ENCODE measurements at regions not wholly inside any gene's neighbourhood (a gene's known extent, or its start where the extent isn't known, plus 50 kb on each side); places are given as distances from the start of the nearest gene placed in this dataset.
"Not testable (repeated sequence)": the region's sequence is repeated elsewhere in the genome, so short reads cannot be mapped to it uniquely, and the experiment has no call there.

DNA sequence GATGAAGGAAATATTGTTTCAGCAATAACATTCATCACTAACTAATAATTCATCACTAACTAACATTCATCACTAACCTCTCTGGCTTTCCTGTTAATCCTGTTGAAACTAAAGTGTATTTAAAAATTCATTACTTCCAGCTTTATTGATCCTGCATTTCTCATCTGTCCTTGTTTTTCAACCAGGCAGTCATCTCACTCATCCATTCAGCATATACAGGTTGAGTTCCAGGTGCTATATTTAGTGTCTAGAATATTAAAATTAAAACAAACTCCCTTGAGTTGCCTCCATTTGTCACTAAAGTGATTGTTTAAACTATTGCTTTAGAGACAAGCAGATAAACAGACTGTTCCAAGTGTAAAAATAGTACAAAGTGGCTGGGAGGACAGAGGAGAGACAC lies 58.1 kb downstream of the ATXN7L3B start:
- DNase-seq (ENCODE audit: insufficient read length, low spot score) (no peak), FAIRE-seq (no peak)

DNA sequence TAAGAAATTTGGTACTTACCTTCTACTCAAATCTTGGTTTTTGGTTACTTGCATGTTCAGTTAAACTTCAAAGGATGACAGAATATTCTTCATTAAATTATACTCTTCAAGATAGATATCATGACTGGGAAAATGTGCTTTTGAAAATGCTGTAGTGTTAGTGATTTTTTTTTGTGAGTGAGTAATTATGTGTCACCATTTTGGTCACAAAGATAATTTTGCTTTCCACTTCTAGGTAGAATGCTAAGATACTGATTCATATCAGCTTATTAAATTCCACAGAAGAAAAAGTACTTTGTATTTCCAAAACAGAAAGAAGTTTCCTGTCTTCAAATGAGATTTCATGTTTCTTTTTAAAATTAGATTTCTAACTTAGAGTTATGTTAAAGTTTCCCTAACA lies 61.2 kb downstream of the ATXN7L3B start:
- DNase-seq (ENCODE audit: insufficient read length, low spot score) = no peak

DNA sequence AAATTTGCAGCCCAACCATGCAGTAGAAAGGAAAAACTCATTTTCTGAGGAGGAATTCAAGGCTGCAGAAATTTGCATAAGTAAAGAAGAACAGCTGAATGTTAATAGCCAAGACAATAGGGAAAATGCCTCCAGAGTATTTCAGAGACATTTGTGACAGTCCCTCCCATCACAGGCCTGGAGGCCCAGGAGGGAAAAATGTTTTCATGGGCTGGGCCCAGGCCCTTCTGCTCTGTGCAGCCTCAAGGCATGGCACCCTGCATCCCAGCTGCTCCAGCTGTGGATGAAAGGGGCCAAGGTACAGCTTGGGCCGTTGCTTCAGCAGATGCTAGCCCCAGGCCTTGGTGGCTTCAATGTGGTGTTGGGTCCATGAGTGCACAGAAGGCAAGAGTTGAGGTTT lies 62.3 kb downstream of the ATXN7L3B start:
- FAIRE-seq = no peak

More for the DNA sequence above, 61.2 kb downstream of the ATXN7L3B start:
- FAIRE-seq = no peak

DNA sequence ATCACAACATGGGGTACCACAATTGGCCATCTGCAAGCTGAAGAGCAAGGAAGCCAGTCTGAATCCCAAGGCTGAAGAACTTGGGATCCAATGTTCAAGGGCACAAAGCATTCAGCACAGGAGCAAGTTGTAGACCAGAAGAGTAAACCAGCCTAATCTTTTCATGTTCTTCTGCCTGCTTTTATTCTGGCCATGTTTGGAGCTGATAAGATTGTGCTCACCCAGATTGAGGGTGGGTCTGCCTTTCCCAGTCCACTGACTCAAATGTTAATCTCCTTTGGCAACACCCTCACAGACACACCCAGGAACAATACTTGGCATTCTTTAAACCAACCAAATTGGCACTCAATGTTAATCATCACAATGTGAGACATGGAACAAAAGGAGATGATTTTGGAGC lies 63.2 kb downstream of the ATXN7L3B start:
- DNase-seq (ENCODE audit: insufficient read length, low spot score); FAIRE-seq: not testable (repeated sequence)

More for the DNA sequence above, 62.3 kb downstream of the ATXN7L3B start:
- DNase-seq (ENCODE audit: insufficient read length, low spot score) = no peak

DNA sequence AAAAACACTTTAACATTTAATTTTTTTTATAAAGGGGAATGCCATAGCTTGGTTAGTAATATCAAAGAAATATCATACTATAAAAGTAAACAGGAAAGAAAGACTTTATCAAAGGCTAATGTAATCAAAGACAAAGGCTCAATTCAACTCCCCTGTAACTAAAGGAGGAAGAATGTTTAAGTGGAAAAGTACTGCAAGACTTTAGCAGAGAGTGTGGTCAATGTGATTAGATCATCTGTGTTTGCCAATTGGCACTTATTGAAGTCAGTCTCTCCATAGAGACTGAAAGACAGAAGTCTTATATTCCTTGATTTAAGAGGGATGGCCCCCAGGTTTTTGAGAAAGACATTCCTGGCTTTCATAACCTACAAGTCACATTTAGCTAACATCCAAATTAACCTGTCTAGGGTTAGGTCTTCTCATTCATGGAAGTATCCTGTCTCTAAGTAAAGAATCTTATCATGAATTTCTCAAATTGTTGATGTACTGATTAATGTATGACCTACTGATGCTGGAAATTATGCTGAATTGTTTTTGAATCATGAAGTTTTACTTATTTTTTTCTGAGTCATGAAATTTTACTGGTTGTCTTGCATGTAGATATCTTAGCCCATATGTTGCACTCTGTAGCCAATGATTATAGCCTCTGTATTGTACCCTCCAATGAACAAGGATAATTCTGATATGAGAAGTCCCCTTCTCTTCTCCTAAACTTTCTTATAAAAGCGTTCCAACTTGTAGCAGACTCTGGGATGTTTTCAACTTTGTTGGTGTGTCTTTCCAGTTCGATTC lies 65.4 kb downstream of the ATXN7L3B start:
- no peak for DNase-seq (ENCODE audit: insufficient read length, low spot score)

DNA sequence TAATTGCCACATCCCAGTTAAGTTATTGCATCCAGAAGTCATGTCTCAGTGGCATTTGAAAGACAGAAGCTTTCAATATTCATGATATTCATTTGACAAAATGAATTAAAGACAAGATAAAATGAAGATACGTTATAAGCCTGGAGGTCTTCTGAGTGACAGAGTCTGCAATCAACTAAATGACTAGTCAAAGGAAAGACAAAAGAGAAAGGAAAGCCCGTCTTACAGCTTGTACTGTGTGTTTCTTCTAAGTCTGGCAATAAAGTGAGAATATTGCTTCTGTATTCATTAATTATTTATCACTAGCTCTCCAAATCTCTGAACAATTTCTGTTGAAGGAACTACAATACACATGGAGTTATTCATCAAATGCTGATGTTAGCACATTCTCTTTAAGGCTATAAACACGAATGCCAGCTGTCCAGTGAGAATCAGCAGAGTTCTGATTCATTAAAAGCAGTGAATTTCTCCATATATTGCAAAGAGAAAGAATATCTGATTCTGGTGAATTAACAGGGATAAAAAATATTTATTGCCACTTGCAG lies 70.7 kb downstream of the ATXN7L3B start:
- no peak for DNase-seq (ENCODE audit: insufficient read length, low spot score)
- FAIRE-seq = no peak

More for the DNA sequence above, 65.4 kb downstream of the ATXN7L3B start:
- FAIRE-seq = no peak

DNA sequence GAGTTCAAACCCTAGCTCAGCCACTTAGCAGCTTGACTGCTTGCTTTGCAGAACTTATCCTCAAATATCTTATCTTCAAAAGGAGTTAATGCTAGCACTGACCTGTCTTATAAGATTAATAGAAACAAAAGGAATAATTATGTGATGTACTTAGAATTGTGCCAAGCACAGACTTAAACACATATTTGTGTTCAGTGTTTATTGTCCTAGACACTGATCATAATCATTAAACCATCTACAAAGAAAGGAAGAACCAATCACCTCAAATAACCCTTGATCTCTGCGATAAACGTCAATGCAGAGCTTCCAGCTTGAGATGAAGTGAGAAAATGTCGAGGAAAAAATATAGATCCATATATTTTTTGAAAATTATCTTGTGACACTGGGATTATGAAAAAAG lies 73.1 kb downstream of the ATXN7L3B start:
- FAIRE-seq (no peak), DNase-seq (ENCODE audit: insufficient read length, low spot score) (no peak)

DNA sequence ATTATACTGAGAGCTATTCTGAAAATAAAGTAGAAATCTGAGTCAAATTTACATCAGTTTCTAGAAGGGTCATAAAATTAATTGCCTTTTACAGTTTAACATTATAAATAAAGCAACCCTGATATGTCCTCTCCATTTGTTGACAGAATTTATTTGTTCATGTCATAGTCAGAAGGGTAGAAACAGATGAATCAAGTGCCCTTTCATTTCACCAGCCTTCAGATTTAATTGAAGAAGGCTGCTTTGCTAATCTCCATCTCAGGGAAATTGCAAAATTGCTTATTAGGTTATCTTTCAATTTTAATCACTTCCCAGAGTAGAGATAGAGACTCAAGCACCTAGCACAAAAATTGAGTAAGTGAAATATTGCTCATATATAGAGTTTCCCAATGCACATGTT lies 76.8 kb downstream of the ATXN7L3B start:
- FAIRE-seq (no peak), DNase-seq (ENCODE audit: insufficient read length, low spot score) (no peak)

DNA sequence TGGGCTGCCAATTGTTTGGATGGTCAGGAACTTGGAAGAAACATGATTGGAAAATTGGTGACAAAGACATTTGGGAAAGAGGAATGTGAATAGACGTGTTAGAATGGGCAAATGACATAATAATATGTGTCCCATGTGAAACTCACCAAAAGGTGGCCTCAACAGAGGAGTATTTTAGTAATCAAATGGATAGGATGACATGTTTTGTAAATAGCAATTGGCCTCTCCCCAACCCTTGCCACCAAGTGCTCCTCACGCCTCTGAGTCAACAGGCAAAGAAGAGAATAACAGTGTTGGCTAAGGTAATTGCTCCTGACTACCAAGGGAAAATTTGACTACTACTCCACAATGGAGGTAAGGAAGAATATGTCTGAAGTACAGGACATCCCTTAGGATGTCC lies 81.4 kb downstream of the ATXN7L3B start:
- DNase-seq (ENCODE audit: insufficient read length, low spot score) (no peak), FAIRE-seq (no peak)

DNA sequence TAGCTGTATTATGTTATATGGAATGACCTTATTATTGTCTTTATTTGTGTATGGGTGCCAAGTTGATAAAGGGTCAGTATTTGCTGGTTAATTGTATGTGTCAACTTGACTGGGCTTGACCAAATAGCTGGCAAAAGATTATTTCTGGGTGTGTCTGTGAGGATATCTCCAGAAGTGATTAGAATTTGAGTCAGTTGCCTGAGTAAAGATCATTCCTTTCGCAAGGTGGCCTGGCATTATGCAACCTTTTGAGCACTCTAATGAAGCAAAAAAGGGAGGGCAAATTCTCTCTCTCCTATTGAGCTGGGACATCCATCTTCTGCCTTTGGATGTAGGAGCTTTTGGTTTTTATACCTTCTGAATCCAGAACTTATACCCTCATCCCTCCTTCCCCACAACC lies 82.2 kb downstream of the ATXN7L3B start:
- DNase-seq (ENCODE audit: insufficient read length, low spot score) (no peak), FAIRE-seq (no peak)

DNA sequence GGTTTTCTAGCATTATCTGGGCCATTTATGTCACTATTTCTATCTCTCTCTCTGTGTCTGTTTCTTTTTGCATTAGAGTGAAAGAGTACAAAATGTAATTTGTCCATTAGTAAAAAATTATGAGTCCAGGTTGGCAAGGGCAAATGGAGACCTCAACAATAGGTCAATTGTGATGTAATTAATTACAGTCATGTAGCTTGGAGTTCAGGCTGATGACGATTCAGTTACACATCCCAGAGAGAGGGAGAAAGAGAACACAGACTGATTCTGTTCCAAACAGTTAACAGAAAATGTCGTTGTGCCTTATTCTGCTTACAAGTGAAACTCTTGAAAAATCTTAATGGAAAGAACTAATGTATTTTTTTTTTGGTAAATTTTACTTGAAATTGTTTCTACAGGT lies 83.3 kb downstream of the ATXN7L3B start:
- DNase-seq (ENCODE audit: insufficient read length, low spot score) (no peak), FAIRE-seq (no peak)

DNA sequence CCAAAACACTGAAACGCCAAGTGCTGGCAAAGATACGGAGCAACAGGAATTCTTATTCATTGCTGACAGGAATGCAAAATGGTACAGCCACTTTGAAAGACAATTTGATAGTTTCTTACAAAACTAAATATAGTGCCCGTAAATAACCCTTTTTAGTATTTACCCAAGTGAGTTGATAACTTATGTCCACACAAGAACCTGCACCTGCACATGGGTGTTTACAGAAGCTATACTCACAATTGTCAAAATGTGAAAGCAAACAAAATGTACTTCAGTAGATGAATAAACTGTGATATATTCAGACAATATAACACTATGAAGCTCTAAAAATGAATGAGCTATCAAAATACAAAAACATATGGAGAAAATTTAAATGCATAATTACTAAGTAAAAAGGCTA lies 86.6 kb downstream of the ATXN7L3B start:
- DNase-seq (ENCODE audit: insufficient read length, low spot score) (no peak), FAIRE-seq (no peak)

DNA sequence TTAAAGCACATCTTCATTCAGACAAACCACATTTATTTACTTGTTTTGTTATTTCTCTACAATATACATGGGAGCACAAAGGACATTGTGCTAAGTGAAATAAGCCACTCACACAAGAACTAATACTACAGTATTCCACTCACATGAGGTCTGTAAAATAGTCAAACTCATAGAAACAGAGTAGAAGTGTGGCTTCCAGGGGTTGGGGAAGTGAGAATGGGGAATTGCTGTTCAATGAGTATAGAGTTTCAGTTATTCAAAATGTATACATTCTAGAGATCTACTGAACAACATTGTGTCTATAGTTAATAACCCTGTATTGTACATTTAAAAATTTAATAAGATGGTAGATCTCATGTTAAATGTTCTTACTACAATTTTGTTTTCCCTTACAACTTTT lies 88.8 kb downstream of the ATXN7L3B start:
- FAIRE-seq = no peak
- DNase-seq (ENCODE audit: insufficient read length, low spot score) = no peak

DNA sequence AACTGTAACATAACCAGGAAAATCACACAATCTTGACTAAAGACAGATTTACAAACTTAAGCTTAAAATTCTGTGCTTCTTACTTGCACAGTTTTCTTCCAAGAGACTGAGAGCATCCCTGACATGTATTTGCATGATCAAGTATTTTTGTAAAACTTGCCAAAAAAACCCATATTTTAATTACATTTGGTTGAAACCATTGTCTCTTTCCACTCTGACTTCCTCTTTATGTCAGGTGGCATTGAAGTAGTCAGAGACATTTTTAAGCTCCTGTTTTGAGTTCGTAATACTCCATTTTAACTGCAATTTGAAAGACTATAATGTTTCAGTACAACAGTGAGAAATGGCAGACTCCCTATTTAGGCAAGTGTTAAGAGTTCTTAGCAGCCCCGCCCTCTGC lies 103.6 kb downstream of the ATXN7L3B start:
- no peak for DNase-seq (ENCODE audit: insufficient read length, low spot score)
- no peak for FAIRE-seq

DNA sequence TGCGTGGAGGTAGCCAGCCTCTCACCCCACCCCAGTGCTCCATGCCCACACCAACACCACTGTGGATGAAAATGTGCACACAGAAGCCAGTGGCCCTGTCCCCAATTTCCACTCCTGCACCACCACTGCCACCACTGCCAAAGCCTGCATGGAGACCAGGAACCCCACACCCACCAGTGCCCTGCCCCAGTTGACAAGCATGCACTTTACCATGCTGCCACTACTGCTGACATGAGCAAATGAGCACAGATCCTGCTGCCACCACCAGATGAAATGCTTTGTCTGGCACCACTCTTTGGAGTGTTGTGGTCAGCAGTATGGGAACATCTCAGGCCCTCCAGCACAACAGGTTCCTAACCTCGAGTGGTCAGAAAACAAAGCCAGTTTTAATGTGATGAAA lies 104.1 kb downstream of the ATXN7L3B start:
- no peak for DNase-seq (ENCODE audit: insufficient read length, low spot score)
- FAIRE-seq = no peak

DNA sequence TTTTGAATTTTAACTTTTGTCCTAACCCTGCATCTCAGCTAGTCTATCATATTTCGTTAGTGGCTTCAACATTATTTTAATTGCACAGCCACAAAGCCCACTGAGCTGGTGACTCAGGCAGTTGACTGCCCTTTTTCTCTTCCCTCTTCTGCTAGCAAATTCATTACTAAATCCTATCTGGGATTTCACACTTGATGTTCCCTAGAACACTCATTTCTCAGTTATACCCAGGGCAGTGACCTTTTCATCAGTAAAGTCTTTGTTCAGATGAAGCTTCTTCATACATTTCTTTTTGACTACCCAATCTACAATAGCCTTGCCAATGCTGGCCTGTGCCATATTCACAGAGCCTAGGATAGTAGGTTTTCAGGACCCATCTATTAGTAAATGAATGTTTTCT lies 107.0 kb downstream of the ATXN7L3B start:
- FAIRE-seq (no peak), DNase-seq (ENCODE audit: insufficient read length, low spot score) (no peak)

DNA sequence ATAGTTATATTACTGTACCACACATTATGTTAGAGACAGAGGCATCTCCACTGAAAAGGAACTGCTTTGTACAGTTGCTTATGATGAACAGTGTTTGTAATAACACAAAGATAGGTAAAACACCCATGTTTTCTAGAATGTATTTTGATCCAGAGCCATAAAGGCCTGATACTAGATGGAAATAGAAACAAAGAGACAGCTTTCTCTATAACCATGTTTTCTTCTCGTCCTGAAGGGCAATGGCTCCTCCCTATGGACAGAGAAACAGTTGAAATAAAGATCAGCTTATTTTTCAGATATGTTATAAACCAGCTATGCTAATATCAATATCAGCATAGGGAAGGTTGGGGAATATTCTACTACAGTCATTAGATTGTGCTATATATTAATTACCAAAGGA lies 109.2 kb downstream of the ATXN7L3B start:
- FAIRE-seq = no peak
- DNase-seq (ENCODE audit: insufficient read length, low spot score) = no peak

DNA sequence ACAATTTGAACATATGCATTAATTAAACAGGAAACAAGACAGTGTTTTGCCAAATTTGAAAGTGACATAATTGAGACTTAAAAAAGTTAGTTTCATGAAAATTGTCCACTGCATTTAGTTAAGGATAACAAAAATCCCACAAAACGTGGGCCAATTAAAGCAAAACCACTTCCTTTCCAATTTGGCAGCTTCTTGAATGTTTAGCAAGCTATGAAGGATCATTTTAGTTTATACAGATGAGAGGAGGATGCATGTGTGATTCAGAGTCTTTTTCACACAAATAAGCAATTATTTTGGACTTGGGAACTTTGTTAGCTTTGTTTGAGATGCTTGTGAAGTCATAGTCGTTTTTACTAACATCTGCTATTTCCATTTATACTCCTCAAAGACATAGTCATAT lies 109.6 kb downstream of the ATXN7L3B start:
- FAIRE-seq = no peak
- DNase-seq (ENCODE audit: insufficient read length, low spot score) = no peak

DNA sequence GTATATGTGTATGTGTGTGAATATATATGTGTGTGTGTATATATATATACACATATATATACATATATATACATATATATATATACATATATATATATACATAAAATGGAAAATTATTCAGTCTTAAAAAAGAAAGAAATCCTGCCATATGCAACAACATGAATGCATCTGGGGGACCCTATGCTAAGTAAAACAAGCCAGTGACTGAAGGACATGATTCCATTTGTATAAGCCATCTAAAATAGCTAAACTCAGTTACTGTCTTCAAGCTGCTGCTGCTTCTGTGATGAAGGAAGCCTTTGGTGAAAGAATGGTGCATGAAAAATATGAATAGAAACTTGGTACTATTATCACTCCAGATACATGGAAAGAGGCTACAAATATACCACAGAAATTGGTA lies 118.6 kb downstream of the ATXN7L3B start:
- DNase-seq (ENCODE audit: insufficient read length, low spot score) (no peak), FAIRE-seq (no peak)

DNA sequence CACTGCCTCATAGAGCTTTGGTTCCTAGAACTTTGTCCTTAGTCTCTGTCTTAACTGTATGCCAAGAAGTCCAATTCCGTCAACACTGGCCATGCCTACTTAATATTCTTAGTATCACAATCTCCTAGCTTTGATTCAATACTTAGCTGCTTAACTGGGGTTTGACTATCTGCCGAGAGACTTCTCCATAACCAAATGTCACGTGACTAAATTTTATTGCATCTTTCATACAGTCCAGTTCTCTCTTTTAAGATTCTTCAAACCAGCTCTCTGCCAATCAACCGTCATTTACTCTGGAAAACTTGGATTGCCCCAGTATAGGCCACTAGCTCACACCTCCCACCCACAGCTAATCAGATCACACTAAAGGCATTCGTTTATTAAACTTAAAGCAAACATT lies 122.8 kb downstream of the ATXN7L3B start:
- no peak for DNase-seq (ENCODE audit: insufficient read length, low spot score)
- FAIRE-seq = no peak

DNA sequence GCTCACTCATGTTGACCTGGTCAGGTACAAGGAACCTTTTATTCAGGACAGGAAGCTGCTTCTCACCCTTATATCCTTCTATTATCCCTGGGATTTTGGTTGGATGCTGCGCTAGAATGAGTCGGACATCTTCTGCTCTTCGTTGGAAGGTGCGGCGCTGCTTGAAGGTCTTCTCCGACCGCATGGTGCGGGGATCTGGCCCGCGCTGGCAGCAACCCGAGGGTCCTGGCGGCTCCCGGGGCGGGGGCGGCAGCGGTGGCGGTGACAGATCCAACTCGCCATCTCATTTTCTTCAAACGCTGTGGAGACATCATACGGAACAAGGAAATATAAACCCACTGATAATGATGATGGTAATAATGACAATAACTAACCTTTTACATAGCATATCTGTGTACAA lies 126.3 kb downstream of the ATXN7L3B start:
- FAIRE-seq (no peak), DNase-seq (ENCODE audit: insufficient read length, low spot score) (no peak)

DNA sequence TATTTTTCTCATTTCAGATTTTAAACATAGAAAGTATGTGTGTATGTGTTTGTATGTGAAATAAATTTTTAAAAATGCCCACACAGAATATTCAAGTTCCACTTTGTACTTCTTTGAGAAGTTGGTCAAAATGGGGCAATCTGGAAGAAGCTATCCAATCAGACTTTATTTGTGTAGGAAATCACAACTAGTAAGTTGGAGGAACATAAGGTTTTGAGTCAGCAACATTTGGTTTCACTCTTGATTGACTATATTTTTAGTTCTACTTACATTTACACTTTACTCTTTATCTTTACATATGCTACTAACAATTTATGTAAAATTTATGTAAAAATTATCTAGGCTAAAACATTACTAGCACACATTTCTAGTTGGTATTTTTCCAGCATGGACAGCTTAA lies 128.1 kb downstream of the ATXN7L3B start:
- DNase-seq (ENCODE audit: insufficient read length, low spot score) (no peak), FAIRE-seq (no peak)

DNA sequence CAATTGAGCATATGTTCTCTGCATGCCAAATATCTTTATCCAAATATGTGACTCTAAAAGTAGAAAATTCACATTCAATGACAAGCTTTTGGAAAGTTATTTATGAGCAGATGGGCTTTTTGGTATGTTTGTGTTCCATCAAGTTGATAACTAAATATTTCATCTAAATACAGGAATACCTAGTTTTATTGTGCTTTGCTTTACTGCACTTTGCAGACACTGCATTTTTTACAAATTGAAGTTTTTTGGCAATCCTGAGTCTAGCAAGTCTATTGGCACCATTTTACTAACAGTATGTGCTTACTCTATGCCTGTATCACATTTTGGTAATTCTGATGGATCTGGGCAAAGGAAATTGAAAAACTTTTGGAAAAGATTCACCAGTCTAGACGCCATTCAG lies 133.8 kb downstream of the ATXN7L3B start:
- FAIRE-seq = no peak

More for the DNA sequence above, 133.8 kb downstream of the ATXN7L3B start:
- no peak for DNase-seq (ENCODE audit: insufficient read length, low spot score)

All from GM19239 (cell line).